ENCODE measurements at regions not wholly inside any gene's neighbourhood (a gene's known extent, or its start where the extent isn't known, plus 50 kb on each side); places are given as distances from the start of the nearest gene placed in this dataset.

GRCh38 chr18:59835605-59836379 is 64.0 kb upstream of the PMAIP1 start:
- TF ChIP-seq CTCF (IDR thresholded peaks at IDR 0.05 in 8 of 11, conservative IDR thresholded peaks at IDR 0.05 in 3 of 11) (no peak), POLR2A (IDR thresholded peaks at IDR 0.05) (no peak), POLR2AphosphoS5 (IDR thresholded peaks at IDR 0.05) (no peak)

Measured in spleen (tissue), 7 donors.